ENCODE measurements at regions not wholly inside any gene's neighbourhood (a gene's known extent, or its start where the extent isn't known, plus 50 kb on each side); places are given as distances from the start of the nearest gene placed in this dataset.

DNA sequence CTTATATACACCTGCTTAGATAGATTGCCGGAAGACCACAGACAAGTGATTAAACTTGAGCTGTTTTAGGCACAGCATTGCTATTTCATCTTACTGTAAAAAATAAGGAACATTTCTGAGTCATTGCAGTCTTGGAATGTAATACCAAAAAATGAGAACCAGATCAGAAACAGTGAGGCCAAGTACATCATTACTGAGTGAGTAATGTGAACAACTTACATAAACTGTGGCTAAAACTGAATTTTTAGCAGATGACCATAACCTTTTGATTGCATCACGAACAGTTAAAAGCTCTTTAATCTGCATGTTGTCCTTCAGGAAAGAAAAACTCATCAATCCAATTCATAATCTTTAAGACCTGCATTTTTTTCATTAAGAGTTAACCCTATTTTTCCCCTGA is 157.1 kb upstream of the FGF10 start:
- no peak overlapping the region for H3K4me3 ChIP-seq
- TF ChIP-seq, protein P1, sequence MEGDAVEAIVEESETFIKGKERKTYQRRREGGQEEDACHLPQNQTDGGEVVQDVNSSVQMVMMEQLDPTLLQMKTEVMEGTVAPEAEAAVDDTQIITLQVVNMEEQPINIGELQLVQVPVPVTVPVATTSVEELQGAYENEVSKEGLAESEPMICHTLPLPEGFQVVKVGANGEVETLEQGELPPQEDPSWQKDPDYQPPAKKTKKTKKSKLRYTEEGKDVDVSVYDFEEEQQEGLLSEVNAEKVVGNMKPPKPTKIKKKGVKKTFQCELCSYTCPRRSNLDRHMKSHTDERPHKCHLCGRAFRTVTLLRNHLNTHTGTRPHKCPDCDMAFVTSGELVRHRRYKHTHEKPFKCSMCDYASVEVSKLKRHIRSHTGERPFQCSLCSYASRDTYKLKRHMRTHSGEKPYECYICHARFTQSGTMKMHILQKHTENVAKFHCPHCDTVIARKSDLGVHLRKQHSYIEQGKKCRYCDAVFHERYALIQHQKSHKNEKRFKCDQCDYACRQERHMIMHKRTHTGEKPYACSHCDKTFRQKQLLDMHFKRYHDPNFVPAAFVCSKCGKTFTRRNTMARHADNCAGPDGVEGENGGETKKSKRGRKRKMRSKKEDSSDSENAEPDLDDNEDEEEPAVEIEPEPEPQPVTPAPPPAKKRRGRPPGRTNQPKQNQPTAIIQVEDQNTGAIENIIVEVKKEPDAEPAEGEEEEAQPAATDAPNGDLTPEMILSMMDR (IDR thresholded peaks at IDR 0.05): no peak
- no peaks in the 10 kb centered on the region for H3K27me3 ChIP-seq
- H3K9ac ChIP-seq (ENCODE audit: low read depth in 2 of 2, low read length in 2 of 2): no peak overlapping the region
- no peaks in the 10 kb centered on the region for H3K36me3 ChIP-seq
- no peaks in the 10 kb centered on the region for H3K9me3 ChIP-seq
- intact Hi-C loops (cut with DNase I): no loop called here
- no peaks in the 10 kb centered on the region for H3K4me1 ChIP-seq
- no peak for DNase-seq
- H3K27ac ChIP-seq: no peak overlapping the region

DNA sequence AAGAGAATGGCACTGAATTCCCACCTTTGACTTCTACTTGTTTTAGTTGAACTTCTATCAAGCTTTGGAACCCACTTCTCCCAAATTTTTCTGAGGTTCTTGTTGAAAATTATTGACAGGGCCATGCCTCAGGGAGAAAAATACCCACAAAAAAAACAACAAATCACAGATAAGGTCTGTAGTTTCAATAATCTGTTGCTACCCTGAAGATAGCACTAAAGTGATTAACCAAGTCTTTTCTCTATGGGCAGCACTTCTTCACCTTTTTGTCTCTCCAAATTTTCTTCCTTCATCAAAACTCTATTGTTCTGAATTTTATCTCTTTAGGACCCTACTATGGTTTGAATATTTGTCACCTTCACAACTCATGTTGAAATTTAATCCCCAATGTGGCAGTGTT is 154.3 kb upstream of the FGF10 start:
- Histone ChIP-seq H3K27ac (no peak overlapping the region), H3K9ac (ENCODE audit: low read depth in 2 of 2, low read length in 2 of 2) (no peak overlapping the region), H3K9me3 (no peaks in the 10 kb centered on the region), H3K36me3 (no peaks in the 10 kb centered on the region), H3K4me1 (no peaks in the 10 kb centered on the region), H3K4me3 (no peak overlapping the region), H3K27me3 (no peaks in the 10 kb centered on the region)
- TF ChIP-seq, protein P1 (IDR thresholded peaks at IDR 0.05): no peak
- intact Hi-C loops (cut with DNase I): no loop called here
- DNase-seq: no peak

DNA sequence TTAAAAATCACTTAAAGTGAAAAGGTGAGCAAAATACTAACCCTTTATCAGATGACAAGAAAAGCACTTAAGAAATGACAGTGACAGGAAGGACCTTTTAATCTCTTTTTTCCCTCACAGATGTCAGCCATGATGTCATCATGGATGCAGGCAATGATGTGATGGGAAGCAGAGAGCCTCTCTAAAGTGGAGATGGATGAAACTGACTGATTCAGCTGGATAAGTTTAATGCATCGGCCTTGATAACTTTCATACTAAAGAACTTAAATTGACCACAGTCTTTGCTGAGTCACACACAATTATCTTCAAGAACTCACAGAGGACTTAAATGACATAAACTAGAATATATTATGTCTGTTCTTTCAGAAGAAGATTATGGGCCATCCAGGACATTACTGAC is 153.2 kb upstream of the FGF10 start:
- Histone ChIP-seq H3K36me3 (no peaks in the 10 kb centered on the region), H3K4me1 (no peaks in the 10 kb centered on the region), H3K4me3 (no peak overlapping the region), H3K9ac (ENCODE audit: low read depth in 2 of 2, low read length in 2 of 2) (no peak overlapping the region), H3K27me3 (no peaks in the 10 kb centered on the region), H3K27ac (no peak overlapping the region), H3K9me3 (no peaks in the 10 kb centered on the region)
- DNase-seq: no peak
- intact Hi-C loops (cut with DNase I): no loop called here
- TF ChIP-seq, protein P1 (IDR thresholded peaks at IDR 0.05): no peak

- TF ChIP-seq, protein P1 (IDR thresholded peaks at IDR 0.05): no peak
- Histone ChIP-seq H3K36me3 (no peaks in the 10 kb centered on the region), H3K27ac (no peak overlapping the region), H3K9me3 (no peaks in the 10 kb centered on the region), H3K4me3 (no peak overlapping the region), H3K4me1 (no peaks in the 10 kb centered on the region), H3K27me3 (no peaks in the 10 kb centered on the region), H3K9ac (ENCODE audit: low read depth in 2 of 2, low read length in 2 of 2) (no peak overlapping the region)
- no peak for DNase-seq
- intact Hi-C loops (cut with DNase I): no loop called here
These were observed 150.3 kb upstream of the FGF10 start for GRCh38 chr5:44539602-44539919.

- intact Hi-C loops (cut with DNase I): no loop called here
- H3K36me3 ChIP-seq: no peaks in the 10 kb centered on the region
- no peaks in the 10 kb centered on the region for H3K9me3 ChIP-seq
- H3K4me1 ChIP-seq: no peaks in the 10 kb centered on the region
- TF ChIP-seq, protein P1 (IDR thresholded peaks at IDR 0.05): no peak
- no peak for DNase-seq
- no peak overlapping the region for H3K4me3 ChIP-seq
- no peaks in the 10 kb centered on the region for H3K27me3 ChIP-seq
- no peak overlapping the region for H3K9ac ChIP-seq (ENCODE audit: low read depth in 2 of 2, low read length in 2 of 2)
- no peak overlapping the region for H3K27ac ChIP-seq
These were observed 149.8 kb upstream of the FGF10 start for GRCh38 chr5:44538797-44539601.

Data from colonic mucosa (tissue), 4 donors.